Smooth muscle cell (in vitro differentiated cells): ENCODE measurements at regions not wholly inside any gene's neighbourhood (a gene's known extent, or its start where the extent isn't known, plus 50 kb on each side); places are given as distances from the start of the nearest gene placed in this dataset.
"Not testable (repeated sequence)": the region's sequence is repeated elsewhere in the genome, so short reads cannot be mapped to it uniquely, and the experiment has no call there.

ENCODE experiments used
- DNase-seq: peaks from one replicate; lab custom pipeline; 2025; ENCODE audit not compliant: unreplicated experiment; lab: John Stamatoyannopoulos, UW
- H2AFZ ChIP-seq: fragments of 200-600 bp; sonication (generic); 2 replicates; pipeline ENCODE4 v1.6.0; 2016; ENCODE audit warnings: antibody characterized with exemption, low read depth, mild to moderate bottlenecking
- H3F3A ChIP-seq: fragments of 200-600 bp; sonication (generic); 2 replicates; pipeline ENCODE4 v1.6.0; 2017; ENCODE audit warnings: antibody characterized with exemption, low read depth
- H3K27ac ChIP-seq: fragments of 200-600 bp; sonication (generic); 2 replicates; pipeline ENCODE4 v1.5.1; 2016; ENCODE audit warnings: low read depth, mild to moderate bottlenecking
- H3K27me3 ChIP-seq: fragments of 200-600 bp; sonication (generic); 2 replicates; pipeline ENCODE4 v1.6.1; 2016; ENCODE audit warnings: low read depth, mild to moderate bottlenecking
- H3K36me3 ChIP-seq: fragments of 200-600 bp; sonication (generic); 2 replicates; pipeline ENCODE4 v1.5.1; 2016; ENCODE audit warnings: low read depth
- H3K4me1 ChIP-seq: fragments of 200-600 bp; sonication (generic); 2 replicates; pipeline ENCODE4 v1.5.1; 2016; ENCODE audit warnings: low read depth
- H3K4me2 ChIP-seq: fragments of 200-600 bp; sonication (generic); 2 replicates; pipeline ENCODE4 v1.6.0; 2016; ENCODE audit warnings: mild to moderate bottlenecking
- H3K4me3 ChIP-seq: fragments of 200-600 bp; sonication (generic); 2 replicates; pipeline ENCODE4 v1.5.1; 2016; ENCODE audit warnings: mild to moderate bottlenecking
- H3K79me2 ChIP-seq: fragments of 200-600 bp; sonication (generic); 2 replicates; pipeline ENCODE4 v1.6.0; 2016; ENCODE audit warnings: low read depth, mild to moderate bottlenecking
- H3K9ac ChIP-seq: fragments of 200-600 bp; sonication (generic); 2 replicates; pipeline ENCODE4 v1.6.0; 2016; ENCODE audit warnings: low read depth
- H3K9me3 ChIP-seq: fragments of 200-600 bp; sonication (generic); replicated peaks from 2 replicates; pipeline ENCODE4 v1.5.1; 2016; ENCODE audit warnings: low read depth
- H4K20me1 ChIP-seq: fragments of 200-600 bp; sonication (generic); 2 replicates; pipeline ENCODE4 v1.6.0; 2016; ENCODE audit warnings: low read depth
- CTCF ChIP-seq: fragments of 200-600 bp; sonication (generic); IDR thresholded peaks from 2 replicates; pipeline ENCODE4 v1.5.1; 2017; ENCODE audit warnings: borderline replicate concordance, mild to moderate bottlenecking, antibody characterized with exemption; ENCODE audit not compliant: insufficient read depth, poor library complexity, severe bottlenecking
- WGBS: methylation state at CpG from one replicate; pipeline ENCODE4 v1.1.7; 2016; ENCODE audit warnings: low lambda C conversion rate; 5-methylcytosine and 5-hydroxymethylcytosine counted together

- Histone ChIP-seq H3K79me2 (no peaks in the 10 kb centered on the region), H3K27me3 (no peaks in the 10 kb centered on the region), H3K9me3 (no peaks in the 10 kb centered on the region), H3K9ac (no peak overlapping the region), H3K4me2 (no peak overlapping the region), H3K27ac (no peak overlapping the region), H3F3A (no peaks in the 10 kb centered on the region), H4K20me1 (no peaks in the 10 kb centered on the region), H3K4me1 (peaks cover 4% of the 10 kb centered on the region), H2AFZ (no peak overlapping the region), H3K4me3 (no peak overlapping the region), H3K36me3 (no peaks in the 10 kb centered on the region)
- WGBS = 68% methylated on average over 2 of the region's 2 CpGs
- no peak for TF ChIP-seq CTCF
- DNase-seq = no peak
These were observed 263.5 kb downstream of the SETD4 start for GRCh38 chr21:35796844-35797243.

DNA sequence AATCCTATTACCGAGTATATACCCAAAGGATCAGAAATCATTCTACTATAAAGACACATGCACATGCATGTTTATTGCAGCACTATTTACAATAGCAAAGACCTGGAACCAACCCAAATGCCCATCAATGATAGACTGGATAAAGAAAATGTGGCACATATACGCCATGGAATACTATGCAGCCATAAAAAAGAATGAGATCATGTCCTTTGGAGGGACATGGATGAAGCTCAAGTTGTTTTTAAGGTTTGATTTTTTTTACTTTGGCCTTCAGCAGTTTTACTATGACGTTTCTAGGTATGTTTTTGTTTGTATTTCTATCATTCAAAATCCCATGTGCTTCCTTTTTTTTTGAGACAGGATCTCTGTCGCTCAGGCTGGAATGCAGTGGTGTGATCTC is 265.8 kb downstream of the SETD4 start:
- not testable (repeated sequence) for H3K36me3 ChIP-seq, H2AFZ ChIP-seq, H3K79me2 ChIP-seq, H3K4me3 ChIP-seq, DNase-seq, H3K27me3 ChIP-seq, H3K4me1 ChIP-seq, H3K9me3 ChIP-seq, H3K4me2 ChIP-seq, H3K9ac ChIP-seq, H3K27ac ChIP-seq, H4K20me1 ChIP-seq, H3F3A ChIP-seq
- WGBS = 90% methylated on average over 4 of the region's 4 CpGs

GRCh38 chr21:35792569-35793305 is 267.6 kb downstream of the SETD4 start:
- Histone ChIP-seq H3K9me3 (no peaks in the 10 kb centered on the region), H3K9ac (no peak overlapping the region), H4K20me1 (no peaks in the 10 kb centered on the region), H3K36me3 (no peaks in the 10 kb centered on the region), H3K4me1 (peaks cover 6% of the 10 kb centered on the region), H2AFZ (no peak overlapping the region), H3K4me2 (no peak overlapping the region), H3K27me3 (no peaks in the 10 kb centered on the region), H3F3A (no peaks in the 10 kb centered on the region), H3K4me3 (no peak overlapping the region), H3K27ac (no peak overlapping the region), H3K79me2 (no peaks in the 10 kb centered on the region)
- 96% methylated on average over 5 of the region's 5 CpGs for WGBS
- DNase-seq = no peak
- TF ChIP-seq CTCF = no peak

GRCh38 chr21:35791541-35792325 is 268.6 kb downstream of the SETD4 start:
- Histone ChIP-seq H3K79me2 (no peaks in the 10 kb centered on the region), H3K4me1 (peaks cover 6% of the 10 kb centered on the region), H3K36me3 (no peaks in the 10 kb centered on the region), H3K27me3 (no peaks in the 10 kb centered on the region), H3K4me2 (no peak overlapping the region), H3K27ac (no peak overlapping the region), H3F3A (no peaks in the 10 kb centered on the region), H2AFZ (no peak overlapping the region), H3K4me3 (no peak overlapping the region), H3K9me3 (no peaks in the 10 kb centered on the region), H4K20me1 (no peaks in the 10 kb centered on the region), H3K9ac (no peak overlapping the region)
- no peak for TF ChIP-seq CTCF
- WGBS = 90% methylated on average over 10 of the region's 10 CpGs
- DNase-seq = no peak
